HG02759 (cell line): ENCODE measurements at regions not wholly inside any gene's neighbourhood (a gene's known extent, or its start where the extent isn't known, plus 50 kb on each side); places are given as distances from the start of the nearest gene placed in this dataset.
"Not testable (repeated sequence)": the region's sequence is repeated elsewhere in the genome, so short reads cannot be mapped to it uniquely, and the experiment has no call there.

Experiments
- ATAC-seq: cut with Tn5 transposase; IDR thresholded peaks from one replicate; pipeline ENCODE4 v1.9.1; 2021; ENCODE audit warnings: mild to moderate bottlenecking, moderate library complexity; ENCODE audit not compliant: unreplicated experiment

- no peak for ATAC-seq
Observed at GRCh38 chr4:144799486-144799885, 153.5 kb downstream of the HHIP start.

- ATAC-seq: no peak
Observed at GRCh38 chr4:144801731-144802130, 155.8 kb downstream of the HHIP start.

- ATAC-seq: no peak
Observed at GRCh38 chr4:144808034-144808433, 162.1 kb downstream of the HHIP start.

GRCh38 chr4:144809056-144809640, 163.2 kb downstream of the HHIP start:
- ATAC-seq: no peak

GRCh38 chr4:144816668-144817067, 170.7 kb downstream of the HHIP start:
- ATAC-seq: no peak

GRCh38 chr4:144817081-144817480, 171.1 kb downstream of the HHIP start:
- ATAC-seq: no peak

- ATAC-seq: no peak
Observed at GRCh38 chr4:144818136-144818535, 172.2 kb downstream of the HHIP start.

GRCh38 chr4:144819591-144819990, 173.6 kb downstream of the HHIP start:
- ATAC-seq: no peak

GRCh38 chr4:144820011-144820727, 174.2 kb downstream of the HHIP start:
- ATAC-seq: no peak

- ATAC-seq: no peak
Observed at GRCh38 chr4:144820728-144821085, 174.8 kb downstream of the HHIP start.

- no peak for ATAC-seq
Observed at GRCh38 chr4:144831971-144832370, 186.0 kb downstream of the HHIP start.

GRCh38 chr4:144845411-144845810, 199.5 kb downstream of the HHIP start:
- ATAC-seq: no peak

- no peak for ATAC-seq
Observed at GRCh38 chr4:144851948-144852347, 206.0 kb downstream of the HHIP start.

- ATAC-seq: no peak
Observed at GRCh38 chr4:144861471-144861870, 215.5 kb downstream of the HHIP start.

- ATAC-seq: no peak
Observed at GRCh38 chr4:144862210-144862609, 216.3 kb downstream of the HHIP start.

- not testable (repeated sequence) for ATAC-seq
Observed at GRCh38 chr4:144864891-144865290, 218.9 kb downstream of the HHIP start.

- ATAC-seq: no peak
Observed at GRCh38 chr4:144868309-144868708, 222.4 kb downstream of the HHIP start.

GRCh38 chr4:144872508-144873225, 225.3 kb downstream of the ANAPC10 start:
- ATAC-seq: no peak

GRCh38 chr4:144873226-144873990, 224.6 kb downstream of the ANAPC10 start:
- no peak for ATAC-seq

- ATAC-seq: no peak
Observed at GRCh38 chr4:144894573-144894972, 203.4 kb downstream of the ANAPC10 start.

- ATAC-seq: no peak
Observed at GRCh38 chr4:144899393-144899792, 198.6 kb downstream of the ANAPC10 start.
